GDM1 (cell line): ENCODE measurements at regions not wholly inside any gene's neighbourhood (a gene's known extent, or its start where the extent isn't known, plus 50 kb on each side); places are given as distances from the start of the nearest gene placed in this dataset.
"Not testable (repeated sequence)": the region's sequence is repeated elsewhere in the genome, so short reads cannot be mapped to it uniquely, and the experiment has no call there.

Source experiments
- DNase-seq: peaks from one replicate; lab custom pipeline; 2025; lab: John Stamatoyannopoulos, UW

DNA sequence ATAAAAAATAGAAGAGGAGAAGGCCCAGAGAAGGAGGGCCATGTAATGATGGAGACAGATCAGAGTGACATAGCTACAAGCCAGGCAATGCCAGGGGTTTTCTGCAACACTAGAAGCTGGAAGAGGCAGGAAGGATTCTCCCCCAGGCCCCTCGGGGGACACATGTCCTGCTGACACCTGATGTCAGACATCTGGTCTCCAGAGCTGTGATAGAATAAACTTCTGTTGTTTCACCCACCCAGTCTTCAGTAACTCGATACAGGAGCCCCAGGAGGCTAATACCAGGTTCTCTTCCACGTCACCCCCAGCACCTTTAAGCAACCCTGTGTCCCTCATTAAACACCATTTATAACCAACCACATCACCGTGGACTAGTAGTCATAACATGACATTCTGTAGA lies 94.9 kb downstream of the TMEM130 start:
- DNase-seq: no peak

DNA sequence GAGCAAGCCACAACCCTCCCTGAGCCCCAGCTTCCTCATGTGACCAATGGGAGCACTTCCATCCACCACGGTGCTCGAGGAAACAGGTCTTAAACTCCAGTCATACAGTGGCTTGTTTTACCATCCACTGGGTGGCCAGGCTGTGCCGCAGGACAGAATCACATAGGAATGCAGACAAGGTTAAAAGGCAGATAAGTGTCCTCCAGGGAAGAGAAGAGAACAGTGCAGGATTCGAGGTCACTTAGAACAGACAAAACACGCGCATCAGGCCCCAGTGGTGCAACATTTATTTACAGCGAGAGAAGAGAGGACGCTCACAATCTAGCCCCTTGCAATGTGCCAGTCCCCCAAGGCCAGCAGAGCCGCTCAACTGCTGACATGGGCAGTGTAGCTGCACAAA lies 92.8 kb downstream of the TMEM130 start:
- DNase-seq: no peak

GRCh38 chr7:98778421-98778820 lies 91.4 kb downstream of the TMEM130 start:
- DNase-seq: no peak

GRCh38 chr7:98779800-98780587 lies 89.8 kb downstream of the TMEM130 start:
- DNase-seq: no peak

- no peak for DNase-seq
Observed at GRCh38 chr7:98784216-98784785, 85.5 kb downstream of the TMEM130 start.

GRCh38 chr7:98785929-98786571 lies 83.8 kb downstream of the TMEM130 start:
- no peak for DNase-seq

DNA sequence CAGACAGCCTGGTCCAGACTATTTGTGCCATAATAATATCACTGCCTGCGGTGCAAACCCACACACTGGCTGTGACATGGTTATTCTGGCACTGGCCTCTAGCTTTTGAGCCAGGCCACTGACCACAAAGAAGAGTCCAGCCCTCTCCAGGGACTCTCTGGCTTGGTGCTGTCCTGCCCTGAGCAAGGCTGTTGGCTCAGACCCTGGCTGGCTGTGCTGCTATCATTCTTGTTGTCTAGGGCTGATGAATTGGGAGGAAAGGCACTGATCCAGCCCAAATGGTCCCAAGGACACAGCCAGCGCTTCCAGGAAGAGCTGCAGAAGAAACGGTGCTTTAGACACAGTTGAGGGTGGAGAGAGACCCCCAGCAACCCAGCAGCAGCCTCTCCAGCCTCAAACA lies 80.8 kb downstream of the TMEM130 start:
- no peak for DNase-seq

- DNase-seq: not testable (repeated sequence)
Observed at GRCh38 chr7:98794453-98794852, 75.4 kb downstream of the TMEM130 start.

DNA sequence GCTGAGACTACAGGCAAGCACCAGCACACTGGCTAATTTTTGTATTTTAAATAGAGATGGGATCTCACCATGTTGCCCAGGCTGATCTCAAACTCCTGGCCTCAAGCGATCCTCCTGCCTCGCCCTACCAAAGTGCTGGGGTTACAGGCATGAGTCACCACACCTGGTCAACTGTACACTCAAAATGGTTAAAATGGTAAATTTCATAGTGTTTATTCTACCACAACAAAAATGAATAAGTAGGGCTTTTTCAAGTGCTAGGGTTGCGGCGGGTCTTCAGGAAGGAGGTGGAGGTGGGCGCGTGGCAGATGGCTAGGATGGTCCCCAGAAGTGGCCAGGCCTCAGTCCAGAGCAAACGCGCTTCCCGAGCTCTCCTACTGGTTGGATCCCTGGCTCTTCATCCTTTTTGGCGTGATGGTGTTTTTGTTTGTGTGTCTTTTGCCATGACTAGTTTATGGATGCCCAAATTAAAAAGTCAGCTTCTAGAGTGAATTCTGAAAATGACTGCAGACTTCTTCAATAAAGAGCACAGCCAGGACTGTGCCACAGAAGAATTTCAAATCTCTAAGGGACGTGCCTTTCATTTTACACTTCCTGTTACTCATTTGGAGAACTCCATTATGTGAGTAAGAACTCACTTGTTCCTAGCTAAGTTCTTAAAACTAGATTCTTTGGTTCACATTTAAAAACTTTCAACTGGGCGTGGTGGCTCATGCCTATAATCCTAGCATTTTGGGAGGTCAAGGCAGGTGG lies 73.9 kb downstream of the TMEM130 start:
- no peak for DNase-seq
